Pancreas (tissue), 10 donors: ENCODE measurements at regions not wholly inside any gene's neighbourhood (a gene's known extent, or its start where the extent isn't known, plus 50 kb on each side); places are given as distances from the start of the nearest gene placed in this dataset.

Experiments
- ATAC-seq, 4 donors: fragments of 200-7000 bp; cut with Tn5 transposase; one replicate each; pipeline versions ENCODE4 v1.8.0 to v1.9.1; 2020; ENCODE audit warnings: mild to moderate bottlenecking in 4 of 4, moderate library complexity in 4 of 4
- DNase-seq, 6 donors: peaks; one replicate each; pipeline ENCODE4 v3.0.0-alpha.2; 2020
- FAIRE-seq: peaks from 2 replicates; lab custom pipeline; 2012; peaks lifted over from hg19 to GRCh38; lab: Jason Lieb, UNC
- H3K27ac ChIP-seq, 4 donors: fragments of 200-600 bp; sonication (generic); 1 replicate in 3 of 4; 2 replicates in 1 of 4; pipeline versions ENCODE4 v1.5.0 to v1.8.0; 2020
- H3K27me3 ChIP-seq, 4 donors: fragments of 200-600 bp; one replicate each; pipeline ENCODE4 v1.8.0; 2021
- H3K36me3 ChIP-seq, 3 donors: fragments of 200-600 bp; sonication (generic) in 1 of 3; one replicate each; pipeline versions ENCODE4 v1.5.0 to v1.8.0; 2020 to 2021
- H3K4me1 ChIP-seq, 3 donors: fragments of 200-600 bp; one replicate each; pipeline ENCODE4 v1.8.0; 2021
- H3K4me3 ChIP-seq, 4 donors: fragments of 200-600 bp; sonication (generic) in 2 of 4; one replicate each; pipeline versions ENCODE4 v1.5.0 to v1.8.0; 2020 to 2021
- H3K9me3 ChIP-seq, 4 donors: fragments of 200-600 bp; one replicate each; pipeline ENCODE4 v1.8.0; 2021
- WGBS, 2 donors: extraction: QIAGEN DNeasy Blood & Tissue Kit; methylation state at CpG; one replicate each; pipeline ENCODE4 v1.1.7; 2013; 5-methylcytosine and 5-hydroxymethylcytosine counted together
- intact Hi-C, 3 donors: fragments of 100-400 bp; cut with DNase I; formaldehyde crosslinking; loops; one replicate each; pipeline versions ENCODE4 v1.11.1 to v1.14.2; 2022
- TF ChIP-seq, protein P1 (sequence below), 4 donors: fragments of 200-600 bp; sonication (generic) in 3 of 4; IDR thresholded peaks; one replicate each; pipeline versions ENCODE4 v1.5.0 to v1.8.0; 2021; ENCODE audit warnings: antibody characterized with exemption in 4 of 4
- donor health status: healthy with polysubstance abuse.
- donor health status: DM: no; HTN: no; CAD: no; lungs with moderate emphysema.
- donor health status: DM: no; HTN: no; CAD: no.
- donor health status: control.
- donor health status: control.
- donor health status: Bipolar disorder and iron deficiency.
- donor health status: DM: yes; HTN: yes; CAD: no.
- donor health status: DM: no; HTN: no; CAD: no.
- donor health status: DM: no; HTN: no; CAD: no.
- donor health status: DM: yes; HTN: yes; CAD: no.

DNA sequence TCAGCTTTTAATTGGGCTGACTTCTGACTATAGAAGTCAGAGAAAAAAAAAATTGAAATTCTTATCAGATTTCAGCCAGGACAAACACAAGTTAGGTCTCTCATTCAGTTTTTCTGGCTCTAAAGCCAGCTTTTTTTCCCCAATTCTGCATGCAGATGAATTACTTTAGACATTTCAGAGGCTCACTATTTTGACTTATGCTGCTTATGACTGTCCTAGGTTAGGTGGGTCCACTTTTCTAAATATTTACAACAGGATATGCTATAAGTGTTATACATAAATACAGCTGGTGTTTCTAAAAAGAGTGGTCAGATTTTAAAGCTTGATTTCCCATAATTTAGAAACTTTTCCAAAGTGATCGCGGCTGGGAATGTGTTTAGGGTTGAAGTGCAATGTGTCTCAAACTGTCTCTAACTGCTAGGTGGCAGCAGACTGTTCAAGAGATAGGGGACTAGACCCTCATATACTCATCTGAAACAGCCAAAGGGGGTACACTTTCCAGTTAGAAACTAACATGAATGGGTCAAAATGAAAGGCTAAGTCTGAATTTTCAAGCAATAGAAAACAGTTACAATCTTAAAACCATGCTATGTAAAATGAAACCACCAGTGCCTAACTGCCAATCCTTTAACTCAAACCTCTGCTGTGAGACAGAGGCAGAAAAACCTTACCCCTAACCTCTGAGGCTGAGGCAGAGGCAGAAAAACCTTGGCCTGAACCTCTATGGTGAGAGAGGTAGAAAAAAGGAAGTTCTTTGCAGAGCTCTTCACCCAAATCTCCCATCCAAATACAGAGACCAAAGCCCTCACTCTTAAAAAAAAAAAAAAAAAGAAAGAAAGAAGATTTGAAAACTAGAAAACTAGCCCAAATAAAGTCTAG is 596.0 kb downstream of the NTRK3 start:
- TF ChIP-seq, protein P1, sequence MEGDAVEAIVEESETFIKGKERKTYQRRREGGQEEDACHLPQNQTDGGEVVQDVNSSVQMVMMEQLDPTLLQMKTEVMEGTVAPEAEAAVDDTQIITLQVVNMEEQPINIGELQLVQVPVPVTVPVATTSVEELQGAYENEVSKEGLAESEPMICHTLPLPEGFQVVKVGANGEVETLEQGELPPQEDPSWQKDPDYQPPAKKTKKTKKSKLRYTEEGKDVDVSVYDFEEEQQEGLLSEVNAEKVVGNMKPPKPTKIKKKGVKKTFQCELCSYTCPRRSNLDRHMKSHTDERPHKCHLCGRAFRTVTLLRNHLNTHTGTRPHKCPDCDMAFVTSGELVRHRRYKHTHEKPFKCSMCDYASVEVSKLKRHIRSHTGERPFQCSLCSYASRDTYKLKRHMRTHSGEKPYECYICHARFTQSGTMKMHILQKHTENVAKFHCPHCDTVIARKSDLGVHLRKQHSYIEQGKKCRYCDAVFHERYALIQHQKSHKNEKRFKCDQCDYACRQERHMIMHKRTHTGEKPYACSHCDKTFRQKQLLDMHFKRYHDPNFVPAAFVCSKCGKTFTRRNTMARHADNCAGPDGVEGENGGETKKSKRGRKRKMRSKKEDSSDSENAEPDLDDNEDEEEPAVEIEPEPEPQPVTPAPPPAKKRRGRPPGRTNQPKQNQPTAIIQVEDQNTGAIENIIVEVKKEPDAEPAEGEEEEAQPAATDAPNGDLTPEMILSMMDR (IDR thresholded peaks at IDR 0.05), result no peak
- ATAC-seq, result no peak
- no peaks in the 10 kb centered on the region for H3K9me3 ChIP-seq
- no peak overlapping the region for H3K27ac ChIP-seq
- FAIRE-seq, result no peak
- no peaks in the 10 kb centered on the region for H3K27me3 ChIP-seq
- 70 to 73% methylated on average over 2 of the region's 2 CpGs for WGBS, 2 donors
- DNase-seq, result no peak
- intact Hi-C loops, result no loop called here
- H3K4me1 ChIP-seq, result no peaks in the 10 kb centered on the region
- H3K36me3 ChIP-seq, result no peaks in the 10 kb centered on the region
- no peak overlapping the region for H3K4me3 ChIP-seq

DNA sequence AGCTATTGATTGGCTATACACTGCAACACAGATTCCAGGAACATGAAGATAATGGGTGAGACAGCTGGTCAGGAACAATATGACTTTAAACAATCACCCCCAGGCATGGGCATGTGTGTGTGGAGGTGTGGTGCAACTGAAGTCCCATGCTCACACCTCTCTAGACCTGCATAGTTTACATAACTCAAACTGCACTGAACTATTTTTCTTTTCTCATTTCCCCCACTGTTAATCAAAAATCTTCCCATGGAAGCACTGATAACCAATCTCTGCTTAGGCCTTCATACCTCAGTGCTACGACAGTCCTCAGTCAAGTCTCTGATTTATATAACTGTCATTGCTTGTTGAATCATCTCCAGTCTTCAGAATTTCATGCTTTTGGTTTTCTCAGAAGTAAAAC is 600.2 kb downstream of the NTRK3 start:
- H3K27ac ChIP-seq, result no peak overlapping the region
- intact Hi-C loops, result no loop called here
- ATAC-seq, result no peak
- no peaks in the 10 kb centered on the region for H3K27me3 ChIP-seq
- H3K4me3 ChIP-seq, result no peak overlapping the region
- no peaks in the 10 kb centered on the region for H3K4me1 ChIP-seq
- H3K9me3 ChIP-seq, result no peaks in the 10 kb centered on the region
- TF ChIP-seq, protein P1 (IDR thresholded peaks at IDR 0.05), result no peak
- FAIRE-seq, result no peak
- DNase-seq, result no peak
- H3K36me3 ChIP-seq, result no peaks in the 10 kb centered on the region
- 43 to 52% methylated on average over 1 of the region's 1 CpG for WGBS, 2 donors

DNA sequence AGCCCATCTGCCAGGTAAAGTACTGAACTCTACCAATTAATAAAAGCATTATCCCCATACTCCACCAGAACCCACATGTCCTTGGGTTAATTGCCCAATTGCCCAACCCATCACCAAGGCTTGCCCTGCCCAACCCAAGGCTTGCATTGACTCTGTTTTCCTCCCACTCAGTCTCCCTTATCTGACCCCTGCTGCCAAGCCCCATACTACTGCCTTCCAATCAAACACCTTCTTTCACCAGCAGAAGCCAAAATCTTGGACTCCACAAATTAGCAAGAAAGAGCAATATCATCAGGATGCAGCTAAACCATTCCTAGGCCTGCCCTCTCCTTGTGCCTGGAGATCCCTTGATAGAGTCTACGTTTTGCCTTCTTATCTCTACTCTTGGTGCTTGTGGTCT is 602.9 kb downstream of the NTRK3 start:
- Histone ChIP-seq H3K36me3 (no peaks in the 10 kb centered on the region), H3K27ac (no peak overlapping the region), H3K27me3 (no peaks in the 10 kb centered on the region), H3K4me3 (no peak overlapping the region), H3K9me3 (no peaks in the 10 kb centered on the region), H3K4me1 (no peaks in the 10 kb centered on the region)
- TF ChIP-seq, protein P1 (IDR thresholded peaks at IDR 0.05), result no peak
- intact Hi-C loops, result no loop called here
- 67 to 85% methylated on average over 1 of the region's 1 CpG for WGBS, 2 donors
- DNase-seq, result no peak
- ATAC-seq, result no peak
- FAIRE-seq, result no peak

DNA sequence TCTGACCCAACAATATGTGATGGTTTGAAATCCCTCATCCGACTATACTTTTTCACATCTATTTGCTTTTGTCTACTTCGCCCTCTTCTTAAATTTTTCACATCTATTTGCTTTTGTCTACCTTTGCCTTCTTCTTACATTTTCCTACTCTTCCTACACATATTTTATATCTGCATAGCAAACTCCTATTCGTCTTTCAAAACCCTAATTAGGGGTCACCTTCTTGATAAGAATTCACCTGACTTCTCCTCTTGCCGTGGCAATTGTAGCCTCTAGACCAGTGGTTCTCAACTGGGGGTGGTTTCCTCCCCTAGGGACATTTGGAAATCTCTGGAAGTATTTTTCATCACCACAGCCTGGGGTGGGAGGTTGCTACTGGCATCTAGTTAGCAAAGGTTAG is 607.4 kb downstream of the NTRK3 start:
- TF ChIP-seq, protein P1 (IDR thresholded peaks at IDR 0.05), result no peak
- no peaks in the 10 kb centered on the region for H3K27me3 ChIP-seq
- WGBS, 2 donors, result 57 to 59% methylated on average over 4 of the region's 4 CpGs
- ATAC-seq, result no peak
- no peak overlapping the region for H3K27ac ChIP-seq
- intact Hi-C loops, result no loop called here
- no peaks in the 10 kb centered on the region for H3K4me1 ChIP-seq
- no peaks in the 10 kb centered on the region for H3K9me3 ChIP-seq
- H3K4me3 ChIP-seq, result no peak overlapping the region
- DNase-seq, result no peak
- H3K36me3 ChIP-seq, result no peaks in the 10 kb centered on the region
- no peak for FAIRE-seq

DNA sequence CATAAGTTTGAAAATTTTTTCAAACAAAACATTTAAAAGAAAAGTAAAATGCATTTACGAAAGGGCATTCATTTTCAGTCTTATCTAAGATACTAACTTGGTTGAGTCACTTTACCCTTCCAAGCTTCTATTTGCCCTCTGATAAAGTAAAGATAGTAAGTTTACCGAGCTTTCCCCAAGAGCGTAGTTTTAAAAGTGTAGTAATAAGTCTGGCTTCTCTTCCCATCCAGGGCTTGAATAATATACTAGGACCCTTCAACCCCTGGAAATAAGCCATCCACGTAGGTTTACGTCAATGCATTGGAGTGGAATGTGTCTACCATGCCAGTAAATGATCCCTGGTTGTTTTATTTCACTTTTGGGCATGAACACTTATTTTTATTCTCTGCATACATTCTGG is 608.3 kb downstream of the NTRK3 start:
- WGBS, 2 donors, result 12 to 19% methylated on average over 5 of the region's 5 CpGs
- no peak for DNase-seq
- FAIRE-seq, result no peak
- no peaks in the 10 kb centered on the region for H3K27me3 ChIP-seq
- H3K36me3 ChIP-seq, result no peaks in the 10 kb centered on the region
- ATAC-seq, result no peak
- H3K4me1 ChIP-seq, result no peaks in the 10 kb centered on the region
- no peak overlapping the region for H3K4me3 ChIP-seq
- H3K27ac ChIP-seq, result no peak overlapping the region
- H3K9me3 ChIP-seq, result no peaks in the 10 kb centered on the region
- TF ChIP-seq, protein P1 (IDR thresholded peaks at IDR 0.05), result no peak
- intact Hi-C loops, result no loop called here
